ENCODE measurements at regions not wholly inside any gene's neighbourhood (a gene's known extent, or its start where the extent isn't known, plus 50 kb on each side); places are given as distances from the start of the nearest gene placed in this dataset.
"Not testable (repeated sequence)": the region's sequence is repeated elsewhere in the genome, so short reads cannot be mapped to it uniquely, and the experiment has no call there.

DNA sequence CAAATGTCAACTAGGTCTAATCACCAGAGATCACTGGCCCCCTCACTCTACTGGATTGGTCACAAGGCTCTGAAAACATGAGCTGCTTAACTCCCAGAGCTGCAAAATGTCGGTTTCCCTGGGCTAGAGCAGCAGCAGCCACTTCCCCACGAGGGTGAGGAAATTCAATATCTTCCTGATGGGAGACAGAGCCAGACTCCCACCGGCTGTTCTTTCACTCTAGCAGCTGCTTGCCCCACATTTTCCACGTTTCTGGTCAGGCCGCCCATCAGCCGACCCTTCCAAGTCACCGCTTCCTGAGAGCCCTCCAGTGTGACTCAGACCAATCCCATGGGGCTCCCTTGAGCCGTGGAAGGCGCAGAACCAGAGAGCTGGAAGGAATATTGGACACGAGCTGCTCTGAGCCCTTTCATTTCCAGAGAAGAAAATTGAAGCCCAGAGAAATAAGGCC lies 227.0 kb downstream of the ADAMTS15 start:
- DNase-seq (ENCODE audit: low spot score): no peak

DNA sequence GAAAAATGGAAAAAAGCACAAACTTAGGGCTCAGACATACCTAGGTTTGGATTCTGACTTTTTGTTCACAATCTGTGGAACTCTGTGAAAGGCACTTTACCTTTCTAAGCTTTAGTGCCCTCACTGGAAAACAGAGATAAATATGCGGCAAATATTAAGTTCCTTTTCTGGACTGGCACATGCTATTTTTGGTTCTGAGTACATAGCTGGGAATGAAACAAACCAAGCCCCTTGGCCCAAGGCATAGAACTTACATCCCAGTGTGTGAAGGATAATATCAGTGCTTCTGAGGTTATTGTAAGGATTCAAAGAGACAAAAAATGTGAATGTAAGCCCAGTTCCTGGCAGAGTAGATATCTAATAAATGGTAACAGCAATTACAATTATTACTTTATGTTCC lies 227.5 kb downstream of the ADAMTS15 start:
- no peak for DNase-seq (ENCODE audit: low spot score)

- DNase-seq (ENCODE audit: low spot score): no peak
Observed at GRCh38 chr11:130677486-130678153, 229.2 kb downstream of the ADAMTS15 start.

GRCh38 chr11:130679247-130679646 lies 230.8 kb downstream of the ADAMTS15 start:
- DNase-seq (ENCODE audit: low spot score): no peak

- not testable (repeated sequence) for DNase-seq (ENCODE audit: low spot score)
Observed at GRCh38 chr11:130682471-130682870, 233.8 kb downstream of the SNX19 start.

DNA sequence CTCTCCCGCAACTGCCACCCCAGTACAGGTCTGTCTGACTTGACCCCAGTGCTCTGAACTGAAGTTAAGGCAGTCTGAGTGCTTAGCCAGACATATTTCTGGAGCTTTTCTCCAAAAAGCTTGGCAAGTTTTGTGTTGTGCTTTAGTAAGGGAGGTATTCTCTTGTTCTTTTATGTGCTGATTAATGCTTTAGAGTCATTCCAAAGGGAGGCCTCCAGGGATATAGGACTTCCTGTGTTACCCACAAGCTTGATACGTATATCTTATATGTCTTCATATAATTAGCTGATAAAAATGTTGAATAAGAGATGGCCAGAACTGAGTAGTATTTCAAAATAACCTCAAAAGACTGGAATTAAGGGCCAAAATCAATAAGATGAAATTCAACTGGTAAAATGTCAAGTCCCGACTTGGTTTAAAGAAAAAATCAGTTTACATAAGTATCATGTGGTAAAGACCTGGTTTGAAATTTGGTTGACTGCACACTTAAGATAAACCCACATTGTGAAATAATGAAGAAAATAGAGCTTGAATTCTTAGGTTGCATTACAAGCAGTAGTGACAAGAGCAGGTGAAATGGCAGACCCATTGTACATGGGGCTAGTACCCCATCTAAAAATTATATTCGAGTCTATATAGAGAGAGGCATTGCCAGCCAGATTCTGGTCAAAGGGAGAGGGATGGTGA lies 226.9 kb downstream of the SNX19 start:
- no peak for DNase-seq (ENCODE audit: low spot score)

DNA sequence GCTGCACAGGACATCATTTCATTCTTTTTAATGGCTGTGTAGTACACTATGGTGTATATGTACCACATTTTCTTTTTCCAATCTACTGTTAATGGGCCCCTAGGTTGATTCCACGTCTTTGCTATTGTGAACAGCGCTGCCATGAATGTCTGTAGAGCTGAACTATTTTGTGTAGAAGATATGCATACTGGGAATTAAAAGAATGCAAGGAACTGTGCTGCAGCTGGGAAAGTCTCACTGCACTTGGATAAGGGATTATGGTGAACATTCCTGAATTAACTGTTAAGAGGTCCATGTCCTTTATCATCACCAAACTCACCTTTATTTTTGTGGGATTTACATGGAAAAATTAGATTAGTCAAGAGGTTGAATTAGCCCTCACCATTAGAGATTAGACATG lies 224.7 kb downstream of the SNX19 start:
- DNase-seq (ENCODE audit: low spot score): no peak

- no peak for DNase-seq (ENCODE audit: low spot score)
Observed at GRCh38 chr11:130692220-130692619, 224.1 kb downstream of the SNX19 start.

GRCh38 chr11:130693543-130693942 lies 222.7 kb downstream of the SNX19 start:
- no peak for DNase-seq (ENCODE audit: low spot score)

GRCh38 chr11:130694488-130695045 lies 221.7 kb downstream of the SNX19 start:
- DNase-seq (ENCODE audit: low spot score): no peak

GRCh38 chr11:130698174-130698573 lies 218.1 kb downstream of the SNX19 start:
- DNase-seq (ENCODE audit: low spot score): no peak

DNA sequence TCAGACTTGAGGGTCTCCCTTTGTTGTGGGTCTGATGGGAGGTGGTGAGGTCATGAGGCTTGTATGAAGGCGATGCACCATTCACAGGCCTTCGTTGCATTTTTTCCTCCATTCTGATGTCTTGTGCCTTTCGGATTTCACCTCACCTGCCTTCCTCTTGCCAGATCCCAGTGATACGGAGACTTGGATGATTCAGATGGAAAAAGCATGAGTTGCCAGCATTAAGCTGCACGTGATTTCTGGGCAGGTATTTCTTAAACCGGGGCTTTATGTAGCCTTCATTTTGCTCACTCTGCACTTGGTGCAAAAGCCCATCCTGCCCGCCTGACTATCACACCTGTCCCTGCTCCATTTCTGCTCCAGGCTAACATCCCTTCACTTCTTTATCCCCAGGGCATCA lies 216.7 kb downstream of the SNX19 start:
- DNase-seq (ENCODE audit: low spot score): no peak

GRCh38 chr11:130700092-130700491 lies 216.2 kb downstream of the SNX19 start:
- no peak for DNase-seq (ENCODE audit: low spot score)

- no peak for DNase-seq (ENCODE audit: low spot score)
Observed at GRCh38 chr11:130703489-130704190, 212.6 kb downstream of the SNX19 start.

DNA sequence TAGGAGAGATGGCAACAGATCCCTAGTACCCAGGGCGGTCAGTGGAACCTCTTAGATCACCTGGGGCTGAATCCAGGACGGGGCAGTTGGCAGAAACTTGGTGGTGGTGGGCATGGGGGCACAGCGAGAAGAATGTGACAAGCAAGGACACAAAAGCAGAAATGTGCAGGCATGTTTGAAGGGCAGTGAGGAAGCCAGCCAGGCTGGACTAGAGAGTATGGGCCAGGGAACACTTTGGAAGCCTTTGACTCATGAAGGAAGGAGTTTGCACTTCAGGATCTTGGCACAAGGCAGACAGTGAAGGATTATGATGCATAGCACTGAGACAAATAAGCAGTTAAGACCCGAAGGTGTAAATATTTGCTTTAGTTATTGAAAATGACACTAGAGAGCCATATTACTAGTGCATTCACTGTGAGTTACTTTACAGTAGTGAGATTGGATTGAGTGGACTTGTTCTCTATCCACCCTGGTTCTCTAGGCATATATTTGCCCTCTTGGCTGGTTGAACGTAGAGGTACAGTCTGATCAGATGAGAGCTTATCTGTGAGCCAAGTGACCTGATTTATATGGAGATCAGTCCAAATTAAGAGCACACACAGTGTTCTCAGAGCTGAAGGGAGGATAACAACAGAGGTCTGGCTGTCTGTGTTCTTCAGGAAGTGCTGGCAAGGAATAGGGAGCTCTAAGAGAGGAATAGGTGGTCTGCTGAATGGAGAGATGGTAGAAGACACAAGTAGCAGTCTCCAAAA lies 210.4 kb downstream of the SNX19 start:
- peak; percentile 5 for DNase-seq (ENCODE audit: low spot score)

DNA sequence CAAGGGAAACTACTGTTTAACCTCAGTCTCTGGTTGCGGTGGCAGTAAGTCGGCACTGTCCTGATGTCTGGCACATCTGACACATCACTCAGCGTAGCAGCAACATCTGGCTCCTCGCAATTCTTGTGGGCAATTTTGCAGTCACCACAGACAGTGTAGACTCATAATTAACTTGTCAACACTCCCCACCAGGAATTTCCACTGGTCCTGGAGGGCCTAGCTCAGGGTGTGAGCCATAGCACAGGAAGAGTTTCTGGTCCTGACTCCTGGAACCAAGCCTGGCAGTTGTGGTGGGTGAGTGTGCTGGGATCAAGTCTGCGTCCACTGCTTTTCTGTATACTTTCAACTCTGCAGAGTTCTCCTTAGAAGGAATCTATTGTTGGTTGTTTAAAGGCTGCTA lies 209.7 kb downstream of the SNX19 start:
- no peak for DNase-seq (ENCODE audit: low spot score)

DNA sequence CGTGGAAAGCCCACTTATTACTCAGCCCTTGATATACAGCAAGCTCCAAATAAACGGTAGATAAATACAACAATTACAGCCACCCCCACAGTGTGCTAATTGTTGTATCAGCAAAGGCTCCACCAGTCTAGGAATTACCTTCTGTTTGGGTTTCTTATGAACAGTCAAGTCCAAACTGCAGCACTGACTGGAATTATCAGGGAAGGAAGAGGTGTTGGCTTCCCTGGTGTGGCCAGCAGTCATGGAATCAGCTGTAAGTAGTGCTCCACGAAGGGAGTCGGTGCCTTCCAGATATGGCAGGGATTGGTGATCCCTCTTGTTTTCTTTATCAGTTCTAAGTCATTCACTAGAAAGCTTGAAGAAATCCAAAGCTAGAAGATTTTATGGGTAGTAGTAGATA lies 209.1 kb downstream of the SNX19 start:
- DNase-seq (ENCODE audit: low spot score): no peak

DNA sequence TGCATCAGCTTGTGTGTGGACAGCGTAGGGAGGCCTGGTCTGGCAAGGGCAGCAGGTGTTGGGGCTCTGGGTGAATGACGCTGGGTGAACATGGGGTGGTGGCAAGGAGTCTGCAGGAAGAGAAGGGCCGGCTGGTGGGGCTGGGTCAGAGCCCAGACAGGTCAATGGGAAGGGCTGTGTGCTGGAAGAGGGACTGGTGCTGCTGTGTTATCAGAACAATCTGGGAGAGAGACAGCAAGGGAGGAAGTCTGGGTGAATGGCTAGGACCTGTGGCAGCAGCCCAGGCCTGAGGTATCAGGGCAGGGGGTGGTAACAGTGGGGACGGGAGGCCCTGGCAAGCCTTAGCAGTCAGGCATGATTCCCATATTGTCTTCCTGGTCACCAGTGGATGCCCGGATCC lies 206.7 kb downstream of the SNX19 start:
- DNase-seq (ENCODE audit: low spot score): no peak

- DNase-seq (ENCODE audit: low spot score): no peak
Observed at GRCh38 chr11:130710021-130710420, 206.3 kb downstream of the SNX19 start.

DNA sequence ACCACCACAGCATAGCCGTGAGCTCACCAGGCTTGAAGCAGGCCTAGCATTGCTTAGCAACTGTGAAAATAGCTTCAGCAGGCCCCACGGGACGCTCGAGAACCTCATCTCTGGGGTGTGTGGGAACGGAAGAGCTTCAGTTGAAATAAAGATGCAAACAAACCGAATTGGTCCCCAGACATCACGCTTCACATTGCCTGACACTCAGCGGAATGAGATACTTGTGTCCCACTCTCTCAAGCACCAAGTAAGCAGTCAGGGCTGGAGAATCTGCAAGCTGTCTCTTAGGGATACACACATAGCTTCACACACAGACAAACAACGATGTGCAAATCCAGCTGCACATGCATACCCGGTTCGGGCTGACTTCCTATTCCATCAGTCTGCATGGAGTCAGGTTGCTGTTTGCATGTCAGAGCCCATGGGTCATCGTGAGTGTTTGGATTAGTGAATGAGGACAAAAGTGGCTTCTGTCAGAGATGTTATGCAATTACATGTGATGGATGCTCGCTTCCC lies 205.7 kb downstream of the SNX19 start:
- no peak for DNase-seq (ENCODE audit: low spot score)

- DNase-seq (ENCODE audit: low spot score): no peak
Observed at GRCh38 chr11:130711193-130711592, 205.1 kb downstream of the SNX19 start.

GRCh38 chr11:130712480-130712879 lies 203.8 kb downstream of the SNX19 start:
- DNase-seq (ENCODE audit: low spot score): no peak

Data from cerebellar cortex (tissue), 1 donor.